ENCODE measurements at regions not wholly inside any gene's neighbourhood (a gene's known extent, or its start where the extent isn't known, plus 50 kb on each side); places are given as distances from the start of the nearest gene placed in this dataset.

GRCh38 chr7:142451296-142451695 lies 193.4 kb upstream of the PRSS58 start:
- Mint-ChIP-seq H3K4me1 (no peaks in the 10 kb centered on the region), H3K36me3 (no peaks in the 10 kb centered on the region), H3K9me3 (no peaks in the 10 kb centered on the region), H3K27ac (no peak overlapping the region), H3K4me3 (no peak overlapping the region), H3K27me3 (ENCODE audit: low read depth) (no peaks in the 10 kb centered on the region)
- DNase-seq (ENCODE audit: low spot score) (no peak), ATAC-seq (no peak)
- CTCF ChIA-PET, result interaction anchor here (1.2 kb wide), 1 partner anchor 9 kb away, joined by 3 read pairs; no protein-coding TSS in a partner anchor
- TF ChIP-seq NR2C2 (CRISPR knock-in tag; IDR thresholded peaks at IDR 0.05) (no peak), MXD4 (CRISPR knock-in tag; IDR thresholded peaks at IDR 0.05; ENCODE audit: borderline replicate concordance) (no peak), ATF3 (CRISPR knock-in tag; conservative IDR thresholded peaks at IDR 0.05) (no peak), ZNF423 (CRISPR knock-in tag; IDR thresholded peaks at IDR 0.05) (no peak), RORB (CRISPR knock-in tag; IDR thresholded peaks at IDR 0.05) (no peak), ARID4B (CRISPR knock-in tag; IDR thresholded peaks at IDR 0.05; ENCODE audit: borderline replicate concordance) (no peak), SMAD3 (CRISPR knock-in tag; IDR thresholded peaks at IDR 0.05; ENCODE audit: borderline replicate concordance) (no peak), ZNF532 (CRISPR knock-in tag; IDR thresholded peaks at IDR 0.05; ENCODE audit: borderline replicate concordance) (no peak), CDX4 (CRISPR knock-in tag; IDR thresholded peaks at IDR 0.05; ENCODE audit: borderline replicate concordance) (no peak), MLX (CRISPR knock-in tag; IDR thresholded peaks at IDR 0.05) (no peak), FOXJ3 (CRISPR knock-in tag; IDR thresholded peaks at IDR 0.05; ENCODE audit: borderline replicate concordance) (no peak), GTF2I (CRISPR knock-in tag; conservative IDR thresholded peaks at IDR 0.05) (no peak), E2F4 (CRISPR knock-in tag; IDR thresholded peaks at IDR 0.05; ENCODE audit: borderline replicate concordance, low read depth) (no peak), ZNF121 (CRISPR knock-in tag; IDR thresholded peaks at IDR 0.05) (no peak), AR (CRISPR knock-in tag; IDR thresholded peaks at IDR 0.05) (no peak)
- POLR2A ChIA-PET, result no interaction called here
